Fibroblast of mammary gland (primary cell): ENCODE measurements at regions not wholly inside any gene's neighbourhood (a gene's known extent, or its start where the extent isn't known, plus 50 kb on each side); places are given as distances from the start of the nearest gene placed in this dataset.

ENCODE experiments used
- DNase-seq: peaks from one replicate; pipeline ENCODE4 v3.0.0-alpha.2; 2010; ENCODE audit warnings: low read depth
- H3K4me3 ChIP-seq: 2 replicates; pipeline ENCODE4 v1.5.1; 2011; ENCODE audit warnings: low read depth, mild to moderate bottlenecking, low read length, moderate library complexity; ENCODE audit not compliant: control insufficient read depth
- TF ChIP-seq, protein P1 (sequence below): conservative IDR thresholded peaks from 2 replicates; pipeline ENCODE4 v1.5.1; 2011; ENCODE audit warnings: low read depth, low read length, inconsistent platforms; ENCODE audit not compliant: control insufficient read depth, insufficient read depth

DNA sequence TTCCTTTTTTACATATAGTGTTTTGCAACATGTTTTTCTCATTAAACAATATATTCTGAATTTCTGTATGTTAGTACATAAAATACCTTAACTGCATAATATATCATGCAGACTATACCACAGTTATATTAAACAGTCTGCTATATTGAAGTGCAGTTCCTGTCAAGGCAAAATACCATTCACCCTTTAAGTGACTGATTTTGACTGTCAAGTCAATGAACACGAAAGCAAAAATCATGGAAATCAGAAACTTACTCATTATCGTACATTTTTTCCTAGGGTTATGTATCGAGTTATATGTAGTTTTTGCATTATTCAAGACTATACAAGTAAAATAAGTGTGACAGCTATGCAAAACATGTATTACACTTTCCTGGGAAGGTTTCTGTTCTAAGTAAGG, 361.6 kb upstream of the MAP2 start:
- H3K4me3 ChIP-seq: no peak overlapping the region
- TF ChIP-seq, protein P1, sequence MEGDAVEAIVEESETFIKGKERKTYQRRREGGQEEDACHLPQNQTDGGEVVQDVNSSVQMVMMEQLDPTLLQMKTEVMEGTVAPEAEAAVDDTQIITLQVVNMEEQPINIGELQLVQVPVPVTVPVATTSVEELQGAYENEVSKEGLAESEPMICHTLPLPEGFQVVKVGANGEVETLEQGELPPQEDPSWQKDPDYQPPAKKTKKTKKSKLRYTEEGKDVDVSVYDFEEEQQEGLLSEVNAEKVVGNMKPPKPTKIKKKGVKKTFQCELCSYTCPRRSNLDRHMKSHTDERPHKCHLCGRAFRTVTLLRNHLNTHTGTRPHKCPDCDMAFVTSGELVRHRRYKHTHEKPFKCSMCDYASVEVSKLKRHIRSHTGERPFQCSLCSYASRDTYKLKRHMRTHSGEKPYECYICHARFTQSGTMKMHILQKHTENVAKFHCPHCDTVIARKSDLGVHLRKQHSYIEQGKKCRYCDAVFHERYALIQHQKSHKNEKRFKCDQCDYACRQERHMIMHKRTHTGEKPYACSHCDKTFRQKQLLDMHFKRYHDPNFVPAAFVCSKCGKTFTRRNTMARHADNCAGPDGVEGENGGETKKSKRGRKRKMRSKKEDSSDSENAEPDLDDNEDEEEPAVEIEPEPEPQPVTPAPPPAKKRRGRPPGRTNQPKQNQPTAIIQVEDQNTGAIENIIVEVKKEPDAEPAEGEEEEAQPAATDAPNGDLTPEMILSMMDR: no peak
- DNase-seq: no peak

DNA sequence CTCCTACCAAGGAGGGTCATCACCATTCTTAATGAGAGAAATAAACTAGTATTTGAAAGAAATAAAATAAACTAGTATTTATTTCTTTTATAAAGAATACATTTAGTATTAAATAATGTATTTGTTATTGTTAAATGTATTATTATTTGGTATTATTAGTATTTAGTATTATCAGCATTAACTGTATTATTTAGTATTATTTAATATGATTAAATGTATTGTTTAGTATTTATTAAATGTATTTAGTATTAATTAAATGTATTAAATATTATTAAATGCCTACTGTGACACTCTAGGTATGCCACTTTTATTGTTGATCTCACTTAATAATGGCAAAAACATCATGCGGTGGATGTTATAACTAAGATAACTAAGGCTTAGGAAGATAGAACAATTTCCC, 353.6 kb upstream of the MAP2 start:
- no peak for DNase-seq
- TF ChIP-seq, protein P1: no peak
- no peak overlapping the region for H3K4me3 ChIP-seq

DNA sequence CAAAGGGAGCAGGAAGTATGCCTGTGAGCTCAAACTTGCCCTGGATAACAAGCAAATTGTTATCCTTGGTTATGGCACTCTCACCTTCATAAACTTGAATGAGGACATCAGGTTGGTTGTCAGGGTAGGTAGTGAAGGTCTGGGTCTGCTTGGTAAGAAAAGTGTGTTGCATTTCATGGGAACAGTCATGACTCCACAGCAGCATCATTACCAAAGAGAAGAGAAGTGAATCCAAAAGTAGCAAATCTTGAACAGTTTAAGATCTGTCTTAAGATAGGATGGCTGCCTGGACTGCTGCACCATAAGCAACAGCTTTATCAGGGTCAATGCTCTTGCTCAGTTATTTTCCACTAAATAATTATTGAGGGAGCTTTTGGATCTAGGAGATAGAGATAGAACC, 350.7 kb upstream of the MAP2 start:
- TF ChIP-seq, protein P1: no peak
- DNase-seq: no peak
- no peak overlapping the region for H3K4me3 ChIP-seq

GRCh38 chr2:209074711-209075110, 349.1 kb upstream of the MAP2 start:
- no peak overlapping the region for H3K4me3 ChIP-seq
- DNase-seq: no peak
- TF ChIP-seq, protein P1: no peak

- H3K4me3 ChIP-seq: no peak overlapping the region
- TF ChIP-seq, protein P1: no peak
- DNase-seq: no peak
Measured at GRCh38 chr2:209076151-209076550, 347.7 kb upstream of the MAP2 start.

- no peak for DNase-seq
- no peak overlapping the region for H3K4me3 ChIP-seq
- TF ChIP-seq, protein P1: no peak
Measured at GRCh38 chr2:209086761-209087160, 337.1 kb upstream of the MAP2 start.

DNA sequence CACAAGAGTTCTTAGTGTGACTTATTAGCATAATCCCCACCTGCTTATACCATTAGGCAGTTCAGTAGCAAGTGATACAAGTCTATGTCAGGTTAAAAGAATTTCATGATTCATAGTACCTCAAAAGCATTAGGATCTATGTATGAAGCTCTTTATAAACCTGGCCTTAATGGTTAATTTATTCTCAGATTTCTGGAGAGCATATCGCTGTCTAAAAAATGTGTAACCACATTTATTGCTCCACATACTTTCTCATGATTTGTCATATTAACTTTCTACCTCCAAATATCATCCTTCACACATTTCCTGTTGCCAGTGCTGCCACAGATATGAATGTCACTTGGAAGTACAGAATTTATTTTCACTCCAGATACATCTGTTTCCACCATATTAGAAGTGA, 332.8 kb upstream of the MAP2 start:
- TF ChIP-seq, protein P1: no peak
- H3K4me3 ChIP-seq: no peak overlapping the region
- DNase-seq: no peak
